ENCODE measurements at regions not wholly inside any gene's neighbourhood (a gene's known extent, or its start where the extent isn't known, plus 50 kb on each side); places are given as distances from the start of the nearest gene placed in this dataset.

GRCh38 chr16:85237817-85238216 lies 125.5 kb upstream of the CIBAR2 start:
- no peak for DNase-seq (ENCODE audit: low read depth)
- no peak overlapping the region for H3K4me3 ChIP-seq (ENCODE audit: low read depth, low read length)
- TF ChIP-seq CTCF (IDR thresholded peaks at IDR 0.05; ENCODE audit: insufficient read depth, low read length), result no peak

GRCh38 chr16:85238233-85238647 lies 126.0 kb upstream of the CIBAR2 start:
- peak; percentile 55 for TF ChIP-seq CTCF (IDR thresholded peaks at IDR 0.05; ENCODE audit: insufficient read depth, low read length)
- DNase-seq (ENCODE audit: low read depth), result peak; percentile 93
- no peak overlapping the region for H3K4me3 ChIP-seq (ENCODE audit: low read depth, low read length)

- H3K4me3 ChIP-seq (ENCODE audit: low read depth, low read length), result no peak overlapping the region
- DNase-seq (ENCODE audit: low read depth), result no peak
- no peak for TF ChIP-seq CTCF (IDR thresholded peaks at IDR 0.05; ENCODE audit: insufficient read depth, low read length)
Observed at GRCh38 chr16:85239239-85239638, 127.0 kb upstream of the CIBAR2 start.

- H3K4me3 ChIP-seq (ENCODE audit: low read depth, low read length), result no peak overlapping the region
- TF ChIP-seq CTCF (IDR thresholded peaks at IDR 0.05; ENCODE audit: insufficient read depth, low read length), result no peak
- no peak for DNase-seq (ENCODE audit: low read depth)
Observed at GRCh38 chr16:85239871-85240270, 127.6 kb upstream of the CIBAR2 start.

- H3K4me3 ChIP-seq (ENCODE audit: low read depth, low read length), result no peak overlapping the region
- TF ChIP-seq CTCF (IDR thresholded peaks at IDR 0.05; ENCODE audit: insufficient read depth, low read length), result no peak
- DNase-seq (ENCODE audit: low read depth), result no peak
Observed at GRCh38 chr16:85240982-85241924, 129.0 kb upstream of the CIBAR2 start.

GRCh38 chr16:85242140-85242539 lies 129.9 kb upstream of the CIBAR2 start:
- no peak for TF ChIP-seq CTCF (IDR thresholded peaks at IDR 0.05; ENCODE audit: insufficient read depth, low read length)
- DNase-seq (ENCODE audit: low read depth), result no peak
- no peak overlapping the region for H3K4me3 ChIP-seq (ENCODE audit: low read depth, low read length)

All from fibroblast of the aortic adventitia (primary cell).